ENCODE measurements at regions not wholly inside any gene's neighbourhood (a gene's known extent, or its start where the extent isn't known, plus 50 kb on each side); places are given as distances from the start of the nearest gene placed in this dataset.

- intact Hi-C loops (cut with DNase I) = no loop called here
- Histone ChIP-seq H3K4me1 (ENCODE audit: insufficient read depth) (no peaks in the 10 kb centered on the region), H3K27me3 (no peaks in the 10 kb centered on the region), H3K4me3 (no peak overlapping the region), H3K36me3 (no peaks in the 10 kb centered on the region), H3K9me3 (peaks cover 0 to 6% of the 10 kb centered on the region in 2 donors), H3K27ac (no peak overlapping the region)
- TF ChIP-seq EP300 (IDR thresholded peaks at IDR 0.05) (no peak), POLR2A (IDR thresholded peaks at IDR 0.05) (no peak)
- TF ChIP-seq, protein P1, sequence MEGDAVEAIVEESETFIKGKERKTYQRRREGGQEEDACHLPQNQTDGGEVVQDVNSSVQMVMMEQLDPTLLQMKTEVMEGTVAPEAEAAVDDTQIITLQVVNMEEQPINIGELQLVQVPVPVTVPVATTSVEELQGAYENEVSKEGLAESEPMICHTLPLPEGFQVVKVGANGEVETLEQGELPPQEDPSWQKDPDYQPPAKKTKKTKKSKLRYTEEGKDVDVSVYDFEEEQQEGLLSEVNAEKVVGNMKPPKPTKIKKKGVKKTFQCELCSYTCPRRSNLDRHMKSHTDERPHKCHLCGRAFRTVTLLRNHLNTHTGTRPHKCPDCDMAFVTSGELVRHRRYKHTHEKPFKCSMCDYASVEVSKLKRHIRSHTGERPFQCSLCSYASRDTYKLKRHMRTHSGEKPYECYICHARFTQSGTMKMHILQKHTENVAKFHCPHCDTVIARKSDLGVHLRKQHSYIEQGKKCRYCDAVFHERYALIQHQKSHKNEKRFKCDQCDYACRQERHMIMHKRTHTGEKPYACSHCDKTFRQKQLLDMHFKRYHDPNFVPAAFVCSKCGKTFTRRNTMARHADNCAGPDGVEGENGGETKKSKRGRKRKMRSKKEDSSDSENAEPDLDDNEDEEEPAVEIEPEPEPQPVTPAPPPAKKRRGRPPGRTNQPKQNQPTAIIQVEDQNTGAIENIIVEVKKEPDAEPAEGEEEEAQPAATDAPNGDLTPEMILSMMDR (IDR thresholded peaks at IDR 0.05) = no peak
- WGBS, 3 donors = 87 to 90% (median 88%) methylated on average over 5 of the region's 5 CpGs
- DNase-seq = no peak
Observed at GRCh38 chr9:108683245-108683644, 172.5 kb downstream of the ACTL7B start.

DNA sequence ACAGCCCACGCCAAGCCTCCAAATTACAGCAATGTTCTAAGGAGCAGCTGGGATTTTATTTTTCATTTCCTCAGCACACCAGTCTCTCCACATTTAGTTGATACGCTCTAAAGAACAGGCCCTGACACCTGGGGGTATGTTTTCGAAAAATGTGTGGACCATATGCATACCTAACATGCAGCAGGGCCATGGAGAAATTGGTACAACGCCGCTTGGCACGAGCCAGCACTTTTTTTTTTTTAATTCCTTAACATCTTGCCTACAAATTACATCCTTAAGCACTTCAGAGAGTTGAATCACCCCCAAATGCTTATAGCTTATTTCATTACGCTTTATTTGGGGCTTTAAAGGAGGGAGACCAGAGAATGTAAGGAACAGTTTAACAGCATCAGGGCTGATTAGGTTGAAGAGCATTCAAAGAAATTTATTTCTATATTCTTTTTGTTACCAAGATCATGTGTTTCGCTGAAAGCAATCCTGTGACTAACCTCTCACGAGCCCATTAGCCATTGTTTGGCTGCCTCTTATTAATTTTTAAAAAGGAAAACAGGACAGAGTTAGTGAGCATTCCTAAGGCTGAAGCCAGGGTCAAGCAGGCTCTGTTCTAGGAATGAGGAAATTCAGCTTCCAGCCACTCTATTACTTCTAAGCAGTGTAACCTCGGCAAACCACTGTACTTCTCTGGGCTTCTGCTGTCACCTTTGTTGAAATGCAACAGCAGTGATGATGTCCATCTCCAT is 173.8 kb downstream of the ACTL7B start:
- H3K36me3 ChIP-seq = no peaks in the 10 kb centered on the region
- intact Hi-C loops (cut with DNase I) = no loop called here
- H3K4me1 ChIP-seq (ENCODE audit: insufficient read depth) = no peaks in the 10 kb centered on the region
- no peak for DNase-seq
- H3K4me3 ChIP-seq = no peak overlapping the region
- TF ChIP-seq, protein P1 (IDR thresholded peaks at IDR 0.05) = no peak
- TF ChIP-seq EP300 (IDR thresholded peaks at IDR 0.05) (no peak), POLR2A (IDR thresholded peaks at IDR 0.05) (no peak)
- WGBS, 3 donors = 72 to 75% (median 74%) methylated on average over 10 of the region's 10 CpGs
- peaks cover 0 to 6% of the 10 kb centered on the region in 2 donors for H3K9me3 ChIP-seq
- H3K27ac ChIP-seq = no peak overlapping the region
- no peaks in the 10 kb centered on the region for H3K27me3 ChIP-seq

DNA sequence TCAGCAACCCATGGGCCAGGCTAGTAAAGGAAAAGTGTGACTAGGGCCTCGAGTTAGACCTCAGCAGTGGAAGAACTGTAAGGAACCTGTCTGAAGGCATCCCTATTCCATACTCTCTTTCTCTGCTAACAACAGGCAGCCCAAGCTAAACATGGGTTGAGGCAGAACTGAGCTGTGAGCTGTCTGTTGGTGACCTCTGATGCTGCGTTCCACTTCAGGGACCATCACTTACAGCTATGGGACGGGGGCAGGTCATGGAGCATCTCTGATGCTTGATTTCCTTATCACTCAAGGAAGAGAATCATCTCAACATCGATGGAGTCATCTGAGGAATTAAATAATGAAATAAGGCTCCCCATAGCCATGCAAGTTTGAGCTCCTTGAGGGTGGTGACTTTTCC is 174.8 kb downstream of the ACTL7B start:
- no peaks in the 10 kb centered on the region for H3K27me3 ChIP-seq
- WGBS, 3 donors = 86 to 89% (median 87%) methylated on average over 4 of the region's 4 CpGs
- H3K9me3 ChIP-seq = no peaks in the 10 kb centered on the region
- no peaks in the 10 kb centered on the region for H3K36me3 ChIP-seq
- intact Hi-C loops (cut with DNase I) = no loop called here
- no peak for DNase-seq
- no peak overlapping the region for H3K4me3 ChIP-seq
- H3K27ac ChIP-seq = no peak overlapping the region
- H3K4me1 ChIP-seq (ENCODE audit: insufficient read depth) = no peaks in the 10 kb centered on the region
- TF ChIP-seq POLR2A (IDR thresholded peaks at IDR 0.05) = no peak
- no peak for TF ChIP-seq EP300 (IDR thresholded peaks at IDR 0.05)
- TF ChIP-seq, protein P1 (IDR thresholded peaks at IDR 0.05) = no peak

GRCh38 chr9:108677776-108678175 is 178.0 kb downstream of the ACTL7B start:
- intact Hi-C loops (cut with DNase I) = no loop called here
- DNase-seq = no peak

More at GRCh38 chr9:108677776-108678175, 178.0 kb downstream of the ACTL7B start:
- Histone ChIP-seq H3K27ac (no peak overlapping the region), H3K4me1 (ENCODE audit: insufficient read depth) (no peaks in the 10 kb centered on the region), H3K4me3 (no peak overlapping the region), H3K9me3 (no peaks in the 10 kb centered on the region), H3K27me3 (no peaks in the 10 kb centered on the region), H3K36me3 (no peaks in the 10 kb centered on the region)
- TF ChIP-seq, protein P1 (IDR thresholded peaks at IDR 0.05) = no peak
- TF ChIP-seq EP300 (IDR thresholded peaks at IDR 0.05) = no peak
- TF ChIP-seq POLR2A (IDR thresholded peaks at IDR 0.05) = no peak
- WGBS, 3 donors = 87 to 95% (median 92%) methylated on average over 6 of the region's 6 CpGs
